ENCODE measurements at regions not wholly inside any gene's neighbourhood (a gene's known extent, or its start where the extent isn't known, plus 50 kb on each side); places are given as distances from the start of the nearest gene placed in this dataset.

- no peak for TF ChIP-seq REST (IDR thresholded peaks at IDR 0.05; ENCODE audit: unreplicated experiment)
- TF ChIP-seq EZH2phosphoT487 (IDR thresholded peaks at IDR 0.05; ENCODE audit: unreplicated experiment): no peak
- no peak for TF ChIP-seq POLR2AphosphoS5 (IDR thresholded peaks at IDR 0.05; ENCODE audit: low read depth)
- TF ChIP-seq ZNF114 (CRISPR knock-in tag; IDR thresholded peaks at IDR 0.05): no peak
- TF ChIP-seq NANOG (IDR thresholded peaks at IDR 0.05; ENCODE audit: borderline replicate concordance): no peak
- no peak for TF ChIP-seq JUNB (IDR thresholded peaks at IDR 0.05; ENCODE audit: unreplicated experiment)
These were observed 475.1 kb downstream of the TMEM232 start (continued) for GRCh38 chr5:110251366-110251765.

DNA sequence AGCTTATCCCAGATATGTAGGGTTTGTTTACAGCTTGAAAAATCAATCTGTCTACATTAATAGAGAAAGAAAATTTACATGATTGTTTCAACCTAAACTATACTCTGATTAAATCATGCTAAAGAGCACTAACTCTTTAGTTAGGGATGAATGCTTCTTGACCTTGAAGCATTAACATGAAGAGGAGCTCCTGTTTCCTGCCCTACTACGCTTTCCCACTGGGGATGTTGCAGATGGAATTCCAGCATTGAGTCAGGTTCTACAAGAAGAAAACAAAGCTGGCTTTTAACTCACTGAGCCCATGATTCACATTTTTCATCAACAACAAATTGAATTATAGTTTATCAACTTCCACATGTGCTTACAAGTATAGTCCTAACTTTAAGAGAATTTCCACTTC is 471.3 kb downstream of the TMEM232 start:
- H4K20me1 ChIP-seq (replicated peaks; ENCODE audit: insufficient read depth): no peaks in the 10 kb centered on the region
- H3K79me2 ChIP-seq (replicated peaks; ENCODE audit: insufficient read depth): no peaks in the 10 kb centered on the region
- H3K9me2 ChIP-seq (ENCODE audit: insufficient read depth): no peaks in the 10 kb centered on the region
- Mint-ChIP-seq H3K27me3 (ENCODE audit: insufficient read depth, low read depth, poor library complexity) (no peaks in the 10 kb centered on the region), H3K9me3 (no peaks in the 10 kb centered on the region), H3K4me3 (no peak overlapping the region), H3K4me1 (peaks cover 17% of the 10 kb centered on the region), H3K36me3 (ENCODE audit: low read depth) (no peaks in the 10 kb centered on the region), H3K27ac (peak overlapping the region; percentile 39; the same call in 1 of the 2 replicates)
- H3K27me3 ChIP-seq (ENCODE audit: insufficient read depth): no peaks in the 10 kb centered on the region
- H2AFZ ChIP-seq: no peak overlapping the region
- H3K36me3 ChIP-seq (ENCODE audit: insufficient read depth): no peaks in the 10 kb centered on the region
- no peaks in the 10 kb centered on the region for H3F3A ChIP-seq (replicated peaks; ENCODE audit: low read depth)
- DNase-seq (ENCODE audit: low spot score) (peak; percentile 47), ATAC-seq (peak; percentile 53; the same call in 2 of the 3 replicates)
- no peaks in the 10 kb centered on the region; the same call in 1 of the 2 replicates for H3K4me1 ChIP-seq (ENCODE audit: insufficient read depth)
- H3K27ac ChIP-seq (ENCODE audit: low read depth): no peak overlapping the region
- no peak for TF ChIP-seq CREB1 (CRISPR knock-in tag; IDR thresholded peaks at IDR 0.05; ENCODE audit: low read depth)
- TF ChIP-seq, protein P1, sequence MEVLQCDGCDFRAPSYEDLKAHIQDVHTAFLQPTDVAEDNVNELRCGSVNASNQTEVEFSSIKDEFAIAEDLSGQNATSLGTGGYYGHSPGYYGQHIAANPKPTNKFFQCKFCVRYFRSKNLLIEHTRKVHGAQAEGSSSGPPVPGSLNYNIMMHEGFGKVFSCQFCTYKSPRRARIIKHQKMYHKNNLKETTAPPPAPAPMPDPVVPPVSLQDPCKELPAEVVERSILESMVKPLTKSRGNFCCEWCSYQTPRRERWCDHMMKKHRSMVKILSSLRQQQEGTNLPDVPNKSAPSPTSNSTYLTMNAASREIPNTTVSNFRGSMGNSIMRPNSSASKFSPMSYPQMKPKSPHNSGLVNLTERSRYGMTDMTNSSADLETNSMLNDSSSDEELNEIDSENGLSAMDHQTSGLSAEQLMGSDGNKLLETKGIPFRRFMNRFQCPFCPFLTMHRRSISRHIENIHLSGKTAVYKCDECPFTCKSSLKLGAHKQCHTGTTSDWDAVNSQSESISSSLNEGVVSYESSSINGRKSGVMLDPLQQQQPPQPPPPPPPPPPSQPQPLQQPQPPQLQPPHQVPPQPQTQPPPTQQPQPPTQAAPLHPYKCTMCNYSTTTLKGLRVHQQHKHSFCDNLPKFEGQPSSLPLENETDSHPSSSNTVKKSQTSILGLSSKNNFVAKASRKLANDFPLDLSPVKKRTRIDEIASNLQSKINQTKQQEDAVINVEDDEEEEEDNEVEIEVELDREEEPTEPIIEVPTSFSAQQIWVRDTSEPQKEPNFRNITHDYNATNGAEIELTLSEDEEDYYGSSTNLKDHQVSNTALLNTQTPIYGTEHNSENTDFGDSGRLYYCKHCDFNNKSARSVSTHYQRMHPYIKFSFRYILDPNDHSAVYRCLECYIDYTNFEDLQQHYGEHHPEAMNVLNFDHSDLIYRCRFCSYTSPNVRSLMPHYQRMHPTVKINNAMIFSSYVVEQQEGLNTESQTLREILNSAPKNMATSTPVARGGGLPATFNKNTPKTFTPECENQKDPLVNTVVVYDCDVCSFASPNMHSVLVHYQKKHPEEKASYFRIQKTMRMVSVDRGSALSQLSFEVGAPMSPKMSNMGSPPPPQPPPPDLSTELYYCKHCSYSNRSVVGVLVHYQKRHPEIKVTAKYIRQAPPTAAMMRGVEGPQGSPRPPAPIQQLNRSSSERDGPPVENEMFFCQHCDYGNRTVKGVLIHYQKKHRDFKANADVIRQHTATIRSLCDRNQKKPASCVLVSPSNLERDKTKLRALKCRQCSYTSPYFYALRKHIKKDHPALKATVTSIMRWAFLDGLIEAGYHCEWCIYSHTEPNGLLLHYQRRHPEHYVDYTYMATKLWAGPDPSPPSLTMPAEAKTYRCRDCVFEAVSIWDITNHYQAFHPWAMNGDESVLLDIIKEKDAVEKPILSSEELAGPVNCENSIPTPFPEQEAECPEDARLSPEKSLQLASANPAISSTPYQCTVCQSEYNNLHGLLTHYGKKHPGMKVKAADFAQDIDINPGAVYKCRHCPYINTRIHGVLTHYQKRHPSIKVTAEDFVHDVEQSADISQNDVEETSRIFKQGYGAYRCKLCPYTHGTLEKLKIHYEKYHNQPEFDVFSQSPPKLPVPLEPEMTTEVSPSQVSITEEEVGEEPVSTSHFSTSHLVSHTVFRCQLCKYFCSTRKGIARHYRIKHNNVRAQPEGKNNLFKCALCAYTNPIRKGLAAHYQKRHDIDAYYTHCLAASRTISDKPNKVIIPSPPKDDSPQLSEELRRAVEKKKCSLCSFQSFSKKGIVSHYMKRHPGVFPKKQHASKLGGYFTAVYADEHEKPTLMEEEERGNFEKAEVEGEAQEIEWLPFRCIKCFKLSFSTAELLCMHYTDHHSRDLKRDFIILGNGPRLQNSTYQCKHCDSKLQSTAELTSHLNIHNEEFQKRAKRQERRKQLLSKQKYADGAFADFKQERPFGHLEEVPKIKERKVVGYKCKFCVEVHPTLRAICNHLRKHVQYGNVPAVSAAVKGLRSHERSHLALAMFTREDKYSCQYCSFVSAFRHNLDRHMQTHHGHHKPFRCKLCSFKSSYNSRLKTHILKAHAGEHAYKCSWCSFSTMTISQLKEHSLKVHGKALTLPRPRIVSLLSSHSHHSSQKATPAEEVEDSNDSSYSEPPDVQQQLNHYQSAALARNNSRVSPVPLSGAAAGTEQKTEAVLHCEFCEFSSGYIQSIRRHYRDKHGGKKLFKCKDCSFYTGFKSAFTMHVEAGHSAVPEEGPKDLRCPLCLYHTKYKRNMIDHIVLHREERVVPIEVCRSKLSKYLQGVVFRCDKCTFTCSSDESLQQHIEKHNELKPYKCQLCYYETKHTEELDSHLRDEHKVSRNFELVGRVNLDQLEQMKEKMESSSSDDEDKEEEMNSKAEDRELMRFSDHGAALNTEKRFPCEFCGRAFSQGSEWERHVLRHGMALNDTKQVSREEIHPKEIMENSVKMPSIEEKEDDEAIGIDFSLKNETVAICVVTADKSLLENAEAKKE (CRISPR knock-in tag; IDR thresholded peaks at IDR 0.05): peak; percentile 71; the same call in 1 of the 2 replicates
- no peak overlapping the region for H3K4me3 ChIP-seq
- no peak overlapping the region for H3K4me2 ChIP-seq

All from GM23338 (cell line).